ENCODE measurements at regions not wholly inside any gene's neighbourhood (a gene's known extent, or its start where the extent isn't known, plus 50 kb on each side); places are given as distances from the start of the nearest gene placed in this dataset.

DNA sequence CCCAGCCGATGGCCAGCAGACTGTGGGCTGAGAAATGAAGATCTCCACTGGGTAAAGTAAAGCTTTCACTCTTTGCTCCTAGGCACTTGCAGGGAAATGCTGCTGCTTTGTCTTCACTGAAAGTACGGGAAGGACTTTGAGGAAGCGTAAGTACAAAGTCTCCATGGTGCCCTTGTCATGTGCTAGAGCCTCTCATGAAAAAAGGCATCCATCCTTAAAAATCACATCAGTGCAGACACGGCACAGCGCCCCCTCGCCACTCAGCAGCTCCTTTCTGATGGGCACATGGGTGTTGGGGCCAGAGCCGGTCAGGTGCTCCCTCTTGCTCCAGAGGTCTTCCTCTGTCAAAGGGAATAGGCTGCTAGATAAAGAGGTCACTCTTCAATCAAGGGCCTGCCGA lies 87.8 kb upstream of the CALM2 start:
- TF ChIP-seq, protein P1, sequence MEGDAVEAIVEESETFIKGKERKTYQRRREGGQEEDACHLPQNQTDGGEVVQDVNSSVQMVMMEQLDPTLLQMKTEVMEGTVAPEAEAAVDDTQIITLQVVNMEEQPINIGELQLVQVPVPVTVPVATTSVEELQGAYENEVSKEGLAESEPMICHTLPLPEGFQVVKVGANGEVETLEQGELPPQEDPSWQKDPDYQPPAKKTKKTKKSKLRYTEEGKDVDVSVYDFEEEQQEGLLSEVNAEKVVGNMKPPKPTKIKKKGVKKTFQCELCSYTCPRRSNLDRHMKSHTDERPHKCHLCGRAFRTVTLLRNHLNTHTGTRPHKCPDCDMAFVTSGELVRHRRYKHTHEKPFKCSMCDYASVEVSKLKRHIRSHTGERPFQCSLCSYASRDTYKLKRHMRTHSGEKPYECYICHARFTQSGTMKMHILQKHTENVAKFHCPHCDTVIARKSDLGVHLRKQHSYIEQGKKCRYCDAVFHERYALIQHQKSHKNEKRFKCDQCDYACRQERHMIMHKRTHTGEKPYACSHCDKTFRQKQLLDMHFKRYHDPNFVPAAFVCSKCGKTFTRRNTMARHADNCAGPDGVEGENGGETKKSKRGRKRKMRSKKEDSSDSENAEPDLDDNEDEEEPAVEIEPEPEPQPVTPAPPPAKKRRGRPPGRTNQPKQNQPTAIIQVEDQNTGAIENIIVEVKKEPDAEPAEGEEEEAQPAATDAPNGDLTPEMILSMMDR (conservative IDR thresholded peaks at IDR 0.05) = peak; percentile 56
- Mint-ChIP-seq H3K9me3 (no peaks in the 10 kb centered on the region), H3K27ac (peak overlapping the region in 2 of 3 experiments; percentile 7 to 18; a peak in 1 of 7 replicates), H3K4me1 (peaks cover 28 to 32% of the 10 kb centered on the region in 2 experiments), H3K27me3 (ENCODE audit: low read depth) (no peaks in the 10 kb centered on the region; the same call in 1 of the 2 replicates), H3K4me3 (no peak overlapping the region), H3K36me3 (ENCODE audit: insufficient read depth in 1 of 3, low read depth in 3 of 3) (no peaks in the 10 kb centered on the region)
- H3K9me3 ChIP-seq (ENCODE audit: control insufficient read depth, low read depth, low read length) = no peaks in the 10 kb centered on the region
- H3K4me1 ChIP-seq (ENCODE audit: insufficient read depth, low read length) = peaks cover 6% of the 10 kb centered on the region
- no peak overlapping the region for H2BK15ac ChIP-seq (ENCODE audit: low read depth, low read length)
- no peak overlapping the region for H4K91ac ChIP-seq (ENCODE audit: insufficient read length, low read depth, low read length)
- no peak overlapping the region for H3K9ac ChIP-seq (ENCODE audit: extremely low read depth, insufficient read length, low read length)
- H4K5ac ChIP-seq (ENCODE audit: insufficient read length, low read depth, low read length) = no peak overlapping the region
- no peak overlapping the region for H3T11ph ChIP-seq (ENCODE audit: low read length)
- no peaks in the 10 kb centered on the region for H4K20me1 ChIP-seq (ENCODE audit: control insufficient read depth, insufficient read depth, insufficient read length)
- H3K23me2 ChIP-seq (ENCODE audit: insufficient read length, low read depth, low read length, poor library complexity, severe bottlenecking) = no peaks in the 10 kb centered on the region
- no peak overlapping the region for H3K23ac ChIP-seq (ENCODE audit: insufficient read length, low read depth, low read length)
- no peak overlapping the region for H2BK5ac ChIP-seq (ENCODE audit: insufficient read length, low read length)
- WGBS (ENCODE audit: extremely low coverage, insufficient read length, low lambda C conversion rate) = no CpG with 5 or more reads among the region's 8 CpGs
- H3K79me1 ChIP-seq (ENCODE audit: insufficient read depth, low read depth, low read length, poor library complexity, severe bottlenecking) = no peaks in the 10 kb centered on the region
- H2BK20ac ChIP-seq (ENCODE audit: low read depth, low read length, poor library complexity, severe bottlenecking) = no peak overlapping the region
- DNase-seq = peak; percentile 76
- H2AK5ac ChIP-seq (ENCODE audit: insufficient read length, low read length) = no peak overlapping the region
- H2BK12ac ChIP-seq (ENCODE audit: insufficient read length, low read depth, low read length) = no peak overlapping the region
- H3K56ac ChIP-seq (ENCODE audit: insufficient read length, low read depth, low read length) = no peak overlapping the region
- H3K4me2 ChIP-seq (ENCODE audit: insufficient read depth, insufficient read length, low read length) = no peak overlapping the region
- H2BK120ac ChIP-seq (ENCODE audit: low read depth, low read length, poor library complexity, severe bottlenecking) = no peak overlapping the region
- no peak overlapping the region for H3K4ac ChIP-seq (ENCODE audit: low read depth, low read length)
- no peak overlapping the region for H4K8ac ChIP-seq (replicated peaks; ENCODE audit: insufficient read length, low read depth, low read length)
- no peak overlapping the region for H3K18ac ChIP-seq (ENCODE audit: insufficient read length, low read depth, low read length)
- no peak overlapping the region for H3K14ac ChIP-seq (ENCODE audit: insufficient read depth, low read length)
- no peak overlapping the region for H2AFZ ChIP-seq (ENCODE audit: low read length)
- H3K27ac ChIP-seq (ENCODE audit: insufficient read length, low read depth, low read length) = no peak overlapping the region
- no peaks in the 10 kb centered on the region for H3K27me3 ChIP-seq (ENCODE audit: insufficient read depth, low read length)
- no peaks in the 10 kb centered on the region for H3K79me2 ChIP-seq (ENCODE audit: insufficient read depth, low read length)
